ENCODE measurements at regions not wholly inside any gene's neighbourhood (a gene's known extent, or its start where the extent isn't known, plus 50 kb on each side); places are given as distances from the start of the nearest gene placed in this dataset.

DNA sequence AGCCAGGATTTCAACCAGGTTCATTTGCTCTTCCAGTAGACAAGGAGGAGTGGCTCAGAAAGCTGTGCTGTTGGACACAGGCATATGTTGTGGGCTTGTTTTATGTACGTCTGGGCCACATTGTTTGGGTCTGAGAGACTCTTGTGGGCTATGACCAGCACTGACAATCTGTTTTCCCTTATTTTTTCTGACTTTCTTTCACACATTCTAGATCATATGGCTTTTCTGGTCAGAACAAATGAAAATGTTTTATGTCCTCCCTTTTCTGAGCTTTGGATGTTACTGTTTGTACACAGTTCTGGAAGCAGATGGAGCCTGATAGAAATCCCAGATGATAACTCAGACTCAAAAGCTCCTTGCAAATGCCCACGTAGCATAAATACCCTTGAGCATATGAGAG, 85.8 kb upstream of the RGMA start:
- Histone ChIP-seq H3K27ac (no peak overlapping the region), H3K4me3 (no peak overlapping the region), H3K9me3 (peaks cover 0 to 3% (median 0%) of the 10 kb centered on the region in 12 donors), H3K36me3 (no peaks in the 10 kb centered on the region), H3K27me3 (peaks cover 0 to 6% (median 0%) of the 10 kb centered on the region in 9 donors), H3K4me1 (peaks cover 0 to 12% (median 0%) of the 10 kb centered on the region in 12 donors)
- ATAC-seq: no peak
- WGBS, 4 donors: 67 to 81% (median 72%) methylated on average over 2 of the region's 2 CpGs
- DNase-seq: no peak
- TF ChIP-seq, protein P1, sequence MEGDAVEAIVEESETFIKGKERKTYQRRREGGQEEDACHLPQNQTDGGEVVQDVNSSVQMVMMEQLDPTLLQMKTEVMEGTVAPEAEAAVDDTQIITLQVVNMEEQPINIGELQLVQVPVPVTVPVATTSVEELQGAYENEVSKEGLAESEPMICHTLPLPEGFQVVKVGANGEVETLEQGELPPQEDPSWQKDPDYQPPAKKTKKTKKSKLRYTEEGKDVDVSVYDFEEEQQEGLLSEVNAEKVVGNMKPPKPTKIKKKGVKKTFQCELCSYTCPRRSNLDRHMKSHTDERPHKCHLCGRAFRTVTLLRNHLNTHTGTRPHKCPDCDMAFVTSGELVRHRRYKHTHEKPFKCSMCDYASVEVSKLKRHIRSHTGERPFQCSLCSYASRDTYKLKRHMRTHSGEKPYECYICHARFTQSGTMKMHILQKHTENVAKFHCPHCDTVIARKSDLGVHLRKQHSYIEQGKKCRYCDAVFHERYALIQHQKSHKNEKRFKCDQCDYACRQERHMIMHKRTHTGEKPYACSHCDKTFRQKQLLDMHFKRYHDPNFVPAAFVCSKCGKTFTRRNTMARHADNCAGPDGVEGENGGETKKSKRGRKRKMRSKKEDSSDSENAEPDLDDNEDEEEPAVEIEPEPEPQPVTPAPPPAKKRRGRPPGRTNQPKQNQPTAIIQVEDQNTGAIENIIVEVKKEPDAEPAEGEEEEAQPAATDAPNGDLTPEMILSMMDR (IDR thresholded peaks at IDR 0.05): no peak
- TF ChIP-seq POLR2A (IDR thresholded peaks at IDR 0.05): no peak
- intact Hi-C loops (cut with DNase I): no loop called here

DNA sequence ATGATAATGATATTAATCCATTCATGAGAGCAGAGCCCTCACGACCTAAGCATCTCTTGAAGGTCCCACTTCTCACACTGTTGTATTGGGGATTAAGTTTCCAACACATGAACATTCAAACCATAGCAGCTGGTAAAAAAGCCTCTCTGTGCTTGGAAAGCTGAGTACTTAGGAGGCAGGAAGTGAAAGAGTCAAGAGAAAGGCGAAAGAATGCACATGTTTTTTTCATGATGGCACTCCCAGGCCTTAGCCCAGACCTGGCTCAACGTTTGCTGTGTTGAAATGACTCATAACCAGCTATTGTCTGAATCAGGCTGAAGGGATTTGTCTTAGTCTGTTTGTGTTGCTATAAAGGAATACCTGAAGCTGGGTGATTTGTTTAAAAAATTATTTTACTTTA, 84.4 kb upstream of the RGMA start:
- Histone ChIP-seq H3K4me3 (no peak overlapping the region), H3K27me3 (peaks cover 0 to 6% (median 0%) of the 10 kb centered on the region in 9 donors), H3K9me3 (peaks cover 0 to 3% (median 0%) of the 10 kb centered on the region in 12 donors), H3K36me3 (no peaks in the 10 kb centered on the region), H3K27ac (no peak overlapping the region), H3K4me1 (peaks cover 0 to 4% (median 0%) of the 10 kb centered on the region in 12 donors)
- 56 to 68% (median 67%) methylated on average over 3 of the region's 3 CpGs for WGBS, 4 donors
- no peak for DNase-seq
- ATAC-seq: no peak
- TF ChIP-seq, protein P1 (IDR thresholded peaks at IDR 0.05): no peak
- TF ChIP-seq POLR2A (IDR thresholded peaks at IDR 0.05): no peak
- intact Hi-C loops (cut with DNase I): no loop called here

GRCh38 chr15:93171476-93171875, 82.5 kb upstream of the RGMA start:
- intact Hi-C loops (cut with DNase I): no loop called here
- ATAC-seq (no peak), DNase-seq (no peak)
- Histone ChIP-seq H3K4me1 (peaks cover 0 to 4% (median 0%) of the 10 kb centered on the region in 12 donors), H3K36me3 (no peaks in the 10 kb centered on the region), H3K4me3 (no peak overlapping the region), H3K27ac (no peak overlapping the region), H3K9me3 (peaks cover 0 to 4% (median 0%) of the 10 kb centered on the region in 12 donors), H3K27me3 (peaks cover 0 to 6% (median 0%) of the 10 kb centered on the region in 9 donors)
- TF ChIP-seq, protein P1 (IDR thresholded peaks at IDR 0.05): no peak
- no peak for TF ChIP-seq POLR2A (IDR thresholded peaks at IDR 0.05)
- 74 to 78% (median 75%) methylated on average over 3 of the region's 3 CpGs for WGBS, 4 donors

DNA sequence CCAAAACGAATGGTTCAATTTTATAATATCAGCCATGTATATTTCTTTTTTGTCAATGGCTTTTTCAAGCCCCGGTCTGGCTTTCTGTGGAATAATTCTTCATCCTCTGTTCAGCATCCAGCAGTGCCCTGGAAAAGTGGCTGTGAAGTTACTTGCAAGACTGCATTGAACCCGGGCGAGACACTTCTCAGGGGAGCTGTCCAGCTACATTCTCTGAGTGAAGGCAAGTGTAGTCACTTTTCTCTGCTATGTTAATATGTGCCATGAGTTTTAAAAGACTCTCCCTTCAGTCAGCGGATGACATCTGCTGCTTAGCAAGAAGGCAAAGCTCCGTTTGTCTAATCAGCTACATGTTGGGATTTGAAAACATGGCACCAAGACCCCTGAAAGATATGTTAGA, 81.3 kb upstream of the RGMA start:
- Histone ChIP-seq H3K4me1 (peaks cover 0 to 4% (median 0%) of the 10 kb centered on the region in 12 donors), H3K4me3 (no peak overlapping the region), H3K9me3 (peaks cover 0 to 4% (median 0%) of the 10 kb centered on the region in 12 donors), H3K36me3 (no peaks in the 10 kb centered on the region), H3K27me3 (peaks cover 0 to 12% (median 0%) of the 10 kb centered on the region in 9 donors), H3K27ac (no peak overlapping the region)
- intact Hi-C loops (cut with DNase I): no loop called here
- WGBS, 4 donors: 58 to 73% (median 65%) methylated on average over 6 of the region's 6 CpGs
- no peak for DNase-seq
- no peak for ATAC-seq
- TF ChIP-seq POLR2A (IDR thresholded peaks at IDR 0.05): no peak
- TF ChIP-seq, protein P1 (IDR thresholded peaks at IDR 0.05): no peak
